Lung (tissue), 11 donors: ENCODE measurements at regions not wholly inside any gene's neighbourhood (a gene's known extent, or its start where the extent isn't known, plus 50 kb on each side); places are given as distances from the start of the nearest gene placed in this dataset.

Experiments used
- ATAC-seq: fragments of 200-7000 bp; cut with Tn5 transposase; one replicate; pipeline ENCODE4 v1.9.1; 2020; ENCODE audit warnings: moderate number of reproducible peaks; ENCODE audit not compliant: insufficient read depth, low FRiP score
- DNase-seq, 3 donors: peaks; one replicate each; pipeline ENCODE4 v3.0.0-alpha.2; 2013 to 2017
- H3K27ac ChIP-seq, 2 donors: one replicate each; pipeline ENCODE4 v1.5.1; 2013; ENCODE audit warnings: mild to moderate bottlenecking in 2 of 2, moderate library complexity in 2 of 2, control low read depth in 1 of 2, inconsistent platforms in 1 of 2, low read depth in 1 of 2, low read length in 1 of 2
- H3K27me3 ChIP-seq, 3 donors: one replicate each; pipeline ENCODE4 v1.5.1; 2013; ENCODE audit warnings: low read length in 2 of 3; ENCODE audit not compliant: control insufficient read depth in 3 of 3, insufficient read depth in 3 of 3
- H3K36me3 ChIP-seq, 4 donors: one replicate each; pipeline ENCODE4 v1.5.1; 2013; ENCODE audit warnings: low read length in 4 of 4, mild to moderate bottlenecking in 1 of 4, moderate library complexity in 1 of 4; ENCODE audit not compliant: control insufficient read depth in 4 of 4, insufficient read depth in 4 of 4
- H3K4me1 ChIP-seq, 5 donors: one replicate each; pipeline ENCODE4 v1.5.1; 2013; ENCODE audit warnings: low read length in 5 of 5, mild to moderate bottlenecking in 2 of 5, moderate library complexity in 1 of 5; ENCODE audit not compliant: control insufficient read depth in 5 of 5, insufficient read depth in 5 of 5
- H3K4me3 ChIP-seq: one replicate; pipeline ENCODE4 v1.5.1; 2013; ENCODE audit warnings: mild to moderate bottlenecking, control low read depth, moderate library complexity
- H3K9ac ChIP-seq, 2 donors: one replicate each; pipeline ENCODE4 v1.5.1; 2013; ENCODE audit warnings: low read length in 2 of 2, control low read depth in 1 of 2; ENCODE audit not compliant: insufficient read depth in 1 of 2
- H3K9me3 ChIP-seq, 4 donors: one replicate each; pipeline ENCODE4 v1.5.1; 2013; ENCODE audit warnings: low read length in 3 of 4, mild to moderate bottlenecking in 1 of 4, moderate library complexity in 1 of 4; ENCODE audit not compliant: control insufficient read depth in 4 of 4, insufficient read depth in 3 of 4
- WGBS, 2 donors: extraction: QIAGEN DNeasy Blood & Tissue Kit; methylation state at CpG; one replicate each; pipeline ENCODE4 v1.1.7; 2013; 5-methylcytosine and 5-hydroxymethylcytosine counted together
- TF ChIP-seq, protein P1 (sequence below): IDR thresholded peaks from 2 replicates; pipeline ENCODE4 v1.5.1; 2012; ENCODE audit warnings: mild to moderate bottlenecking; ENCODE audit errors: control extremely low read depth, extremely low read depth
- donor health status: control.
- donor health status: control.
- donor health status: Bipolar disorder and iron deficiency.
- donor health status: healthy.
- donor health status: DM: yes; HTN: yes; CAD: no.

DNA sequence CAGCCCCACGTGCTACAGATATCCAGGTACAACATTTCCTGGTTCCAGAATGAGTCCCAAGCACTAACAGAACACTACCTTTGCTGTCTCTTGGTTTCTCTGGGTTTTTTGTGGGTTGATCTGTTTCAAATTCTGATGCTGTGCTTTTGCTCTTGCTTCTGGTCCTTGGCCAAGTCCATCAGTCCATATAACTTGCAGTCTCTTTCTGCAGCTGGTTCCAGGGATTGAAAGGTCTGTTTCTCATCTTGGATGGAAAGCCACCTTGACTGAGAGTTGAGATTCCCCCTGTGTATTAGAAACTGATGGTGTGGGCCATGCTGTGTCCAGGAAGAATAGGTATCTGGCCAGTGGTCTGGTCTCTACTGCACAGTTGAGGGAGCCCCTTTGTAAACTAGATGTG lies 171.1 kb downstream of the JCAD start:
- no peaks in the 10 kb centered on the region for H3K36me3 ChIP-seq
- WGBS, 2 donors: 64 to 86% methylated on average over 1 of the region's 1 CpG
- TF ChIP-seq, protein P1, sequence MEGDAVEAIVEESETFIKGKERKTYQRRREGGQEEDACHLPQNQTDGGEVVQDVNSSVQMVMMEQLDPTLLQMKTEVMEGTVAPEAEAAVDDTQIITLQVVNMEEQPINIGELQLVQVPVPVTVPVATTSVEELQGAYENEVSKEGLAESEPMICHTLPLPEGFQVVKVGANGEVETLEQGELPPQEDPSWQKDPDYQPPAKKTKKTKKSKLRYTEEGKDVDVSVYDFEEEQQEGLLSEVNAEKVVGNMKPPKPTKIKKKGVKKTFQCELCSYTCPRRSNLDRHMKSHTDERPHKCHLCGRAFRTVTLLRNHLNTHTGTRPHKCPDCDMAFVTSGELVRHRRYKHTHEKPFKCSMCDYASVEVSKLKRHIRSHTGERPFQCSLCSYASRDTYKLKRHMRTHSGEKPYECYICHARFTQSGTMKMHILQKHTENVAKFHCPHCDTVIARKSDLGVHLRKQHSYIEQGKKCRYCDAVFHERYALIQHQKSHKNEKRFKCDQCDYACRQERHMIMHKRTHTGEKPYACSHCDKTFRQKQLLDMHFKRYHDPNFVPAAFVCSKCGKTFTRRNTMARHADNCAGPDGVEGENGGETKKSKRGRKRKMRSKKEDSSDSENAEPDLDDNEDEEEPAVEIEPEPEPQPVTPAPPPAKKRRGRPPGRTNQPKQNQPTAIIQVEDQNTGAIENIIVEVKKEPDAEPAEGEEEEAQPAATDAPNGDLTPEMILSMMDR: no peak
- DNase-seq: no peak
- no peaks in the 10 kb centered on the region for H3K4me1 ChIP-seq
- no peaks in the 10 kb centered on the region for H3K9me3 ChIP-seq
- no peak overlapping the region for H3K9ac ChIP-seq
- no peaks in the 10 kb centered on the region for H3K27me3 ChIP-seq
- no peak overlapping the region for H3K27ac ChIP-seq
- no peak overlapping the region for H3K4me3 ChIP-seq
- ATAC-seq: no peak

DNA sequence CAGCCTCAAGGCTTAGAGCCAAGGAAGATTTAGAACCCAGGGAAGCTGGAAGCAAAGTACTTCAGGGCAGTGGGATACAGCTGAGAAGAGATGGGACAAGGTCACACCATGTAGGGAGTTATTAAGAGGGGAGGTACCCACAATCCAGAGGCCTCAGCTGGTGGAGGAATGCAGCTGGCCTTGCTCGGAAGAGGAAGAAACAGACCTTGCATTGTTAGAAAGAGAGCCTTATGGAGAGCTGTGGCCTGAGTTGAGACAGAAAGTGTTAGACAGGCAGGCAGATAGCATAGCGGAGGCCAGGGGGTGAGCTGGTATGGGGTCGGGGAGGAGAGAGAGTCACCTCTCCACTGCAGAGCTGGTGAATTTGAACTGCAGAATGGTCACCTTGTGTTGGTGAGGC lies 173.1 kb downstream of the JCAD start:
- Histone ChIP-seq H3K4me1 (peaks cover 0 to 4% (median 0%) of the 10 kb centered on the region in 5 donors), H3K9ac (no peak overlapping the region), H3K9me3 (no peaks in the 10 kb centered on the region), H3K27ac (no peak overlapping the region), H3K27me3 (no peaks in the 10 kb centered on the region), H3K36me3 (no peaks in the 10 kb centered on the region), H3K4me3 (no peak overlapping the region)
- ATAC-seq (no peak), DNase-seq (no peak)
- TF ChIP-seq, protein P1: no peak
- WGBS, 2 donors: 89 to 90% methylated on average over 3 of the region's 3 CpGs

DNA sequence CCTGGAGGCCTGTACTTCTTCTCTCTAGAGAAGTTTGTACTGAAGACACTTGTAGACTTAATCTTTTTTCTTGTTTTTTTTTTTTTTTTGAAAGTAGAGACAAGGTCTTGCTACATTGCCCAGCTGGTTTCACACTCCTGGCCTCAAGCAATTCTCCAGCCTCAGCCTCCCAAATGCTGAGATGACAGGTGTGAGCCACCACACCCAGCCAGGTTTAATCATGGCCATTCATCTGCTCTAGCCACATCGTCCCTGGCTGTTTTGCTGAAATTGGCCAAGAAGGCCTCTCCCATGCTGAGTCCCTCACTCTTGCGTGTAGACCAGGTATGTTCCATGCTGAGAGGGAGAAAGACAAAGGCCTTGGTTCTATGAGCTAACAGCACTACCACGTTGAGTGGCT lies 176.2 kb downstream of the JCAD start:
- Histone ChIP-seq H3K36me3 (no peaks in the 10 kb centered on the region), H3K27ac (no peak overlapping the region), H3K27me3 (no peaks in the 10 kb centered on the region), H3K9ac (no peak overlapping the region), H3K9me3 (no peaks in the 10 kb centered on the region), H3K4me1 (peaks cover 0 to 4% (median 0%) of the 10 kb centered on the region in 5 donors), H3K4me3 (no peak overlapping the region)
- no peak for DNase-seq
- TF ChIP-seq, protein P1: no peak
- no peak for ATAC-seq
- 94 to 95% methylated on average over 3 of the region's 3 CpGs for WGBS, 2 donors

DNA sequence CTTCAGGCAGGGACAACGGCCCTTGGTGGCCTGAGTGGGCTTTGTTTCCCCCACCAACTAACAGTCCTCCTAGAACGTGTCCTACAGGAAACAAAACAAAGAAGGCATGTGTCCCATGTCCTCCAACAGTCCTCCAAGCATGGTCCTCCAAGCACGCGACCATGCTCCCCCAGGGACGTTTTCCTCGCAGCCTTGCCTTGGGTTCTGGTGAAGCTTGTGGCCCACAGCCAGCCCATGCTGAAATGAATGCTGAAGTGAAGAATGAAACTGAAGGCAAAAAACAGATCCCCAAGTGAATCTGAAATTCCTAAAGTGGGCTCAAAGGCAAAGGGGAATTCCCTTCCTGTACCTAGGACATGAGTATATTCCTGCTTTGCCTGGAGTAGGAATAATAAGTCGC lies 176.6 kb downstream of the JCAD start:
- 78 to 89% methylated on average over 7 of the region's 7 CpGs for WGBS, 2 donors
- Histone ChIP-seq H3K9ac (no peak overlapping the region), H3K36me3 (no peaks in the 10 kb centered on the region), H3K4me1 (peaks cover 0 to 4% (median 0%) of the 10 kb centered on the region in 5 donors), H3K27me3 (no peaks in the 10 kb centered on the region), H3K9me3 (no peaks in the 10 kb centered on the region), H3K27ac (no peak overlapping the region), H3K4me3 (no peak overlapping the region)
- DNase-seq (no peak), ATAC-seq (no peak)
- TF ChIP-seq, protein P1: no peak
